ENCODE measurements at regions not wholly inside any gene's neighbourhood (a gene's known extent, or its start where the extent isn't known, plus 50 kb on each side); places are given as distances from the start of the nearest gene placed in this dataset.
"Not testable (repeated sequence)": the region's sequence is repeated elsewhere in the genome, so short reads cannot be mapped to it uniquely, and the experiment has no call there.

- peak; percentile 1 for DNase-seq (ENCODE audit: low read depth)
Observed at GRCh38 chrX:121642415-121642814, 595.0 kb downstream of the GLUD2 start.

- DNase-seq (ENCODE audit: low read depth), result no peak
Observed at GRCh38 chrX:121649417-121649816, 602.0 kb downstream of the GLUD2 start.

GRCh38 chrX:121655276-121655675 lies 607.9 kb downstream of the GLUD2 start:
- DNase-seq (ENCODE audit: low read depth), result no peak

GRCh38 chrX:121666171-121666570 lies 618.8 kb downstream of the GLUD2 start:
- no peak for DNase-seq (ENCODE audit: low read depth)

GRCh38 chrX:121671649-121672048 lies 624.2 kb downstream of the GLUD2 start:
- DNase-seq (ENCODE audit: low read depth), result no peak

GRCh38 chrX:121709236-121709635 lies 661.8 kb downstream of the GLUD2 start:
- DNase-seq (ENCODE audit: low read depth), result peak; percentile 20

- DNase-seq (ENCODE audit: low read depth), result peak; percentile 4
Observed at GRCh38 chrX:121733514-121733913, 686.1 kb downstream of the GLUD2 start.

GRCh38 chrX:121746105-121746504 lies 698.7 kb downstream of the GLUD2 start:
- DNase-seq (ENCODE audit: low read depth), result no peak

- not testable (repeated sequence) for DNase-seq (ENCODE audit: low read depth)
Observed at GRCh38 chrX:121753602-121754001, 706.2 kb downstream of the GLUD2 start.

- DNase-seq (ENCODE audit: low read depth), result no peak
Observed at GRCh38 chrX:121754301-121754700, 706.9 kb downstream of the GLUD2 start.

- DNase-seq (ENCODE audit: low read depth), result no peak
Observed at GRCh38 chrX:121755541-121755940, 708.1 kb downstream of the GLUD2 start.

- no peak for DNase-seq (ENCODE audit: low read depth)
Observed at GRCh38 chrX:121761845-121762244, 714.4 kb downstream of the GLUD2 start.

- no peak for DNase-seq (ENCODE audit: low read depth)
Observed at GRCh38 chrX:121763671-121764070, 716.3 kb downstream of the GLUD2 start.

- not testable (repeated sequence) for DNase-seq (ENCODE audit: low read depth)
Observed at GRCh38 chrX:121768210-121768609, 720.8 kb downstream of the GLUD2 start.

- no peak for DNase-seq (ENCODE audit: low read depth)
Observed at GRCh38 chrX:121781991-121782390, 734.6 kb downstream of the GLUD2 start.

GRCh38 chrX:121782544-121782943 lies 735.1 kb downstream of the GLUD2 start:
- DNase-seq (ENCODE audit: low read depth), result no peak

GRCh38 chrX:121782976-121783375 lies 735.6 kb downstream of the GLUD2 start:
- peak; percentile 5 for DNase-seq (ENCODE audit: low read depth)

GRCh38 chrX:121802881-121803412 lies 755.5 kb downstream of the GLUD2 start:
- peak; percentile 21 for DNase-seq (ENCODE audit: low read depth)

GRCh38 chrX:121823406-121823805 lies 776.0 kb downstream of the GLUD2 start:
- no peak for DNase-seq (ENCODE audit: low read depth)

GRCh38 chrX:121831601-121832000 lies 784.2 kb downstream of the GLUD2 start:
- peak; percentile 3 for DNase-seq (ENCODE audit: low read depth)

GRCh38 chrX:121832446-121832845 lies 785.0 kb downstream of the GLUD2 start:
- no peak for DNase-seq (ENCODE audit: low read depth)

GRCh38 chrX:121836000-121836399 lies 788.6 kb downstream of the GLUD2 start:
- DNase-seq (ENCODE audit: low read depth), result no peak

- DNase-seq (ENCODE audit: low read depth), result peak; percentile 12
Observed at GRCh38 chrX:121851033-121851432, 803.6 kb downstream of the GLUD2 start.
